OCI-LY1 (cell line): ENCODE measurements at regions not wholly inside any gene's neighbourhood (a gene's known extent, or its start where the extent isn't known, plus 50 kb on each side); places are given as distances from the start of the nearest gene placed in this dataset.
"Not testable (repeated sequence)": the region's sequence is repeated elsewhere in the genome, so short reads cannot be mapped to it uniquely, and the experiment has no call there.

Source experiments
- H2AFZ ChIP-seq: fragments of 200-600 bp; sonication (generic), shearing (Covaris generic); 2 replicates; pipeline ENCODE4 v1.6.0; 2014; ENCODE audit warnings: antibody characterized with exemption, mild to moderate bottlenecking, low read length
- H3F3A ChIP-seq: fragments of 200-600 bp; sonication (generic), shearing (Covaris generic); 2 replicates; pipeline ENCODE4 v1.6.0; 2014; ENCODE audit warnings: mild to moderate bottlenecking, antibody characterized with exemption, low read length, moderate library complexity; ENCODE audit not compliant: insufficient read depth
- H3K27ac ChIP-seq: fragments of 200-600 bp; sonication (generic); 2 replicates; pipeline ENCODE4 v1.5.1; 2014; ENCODE audit warnings: low read length, mixed run types, mild to moderate bottlenecking, low read depth; ENCODE audit not compliant: poor library complexity, severe bottlenecking
- H3K27me3 ChIP-seq: fragments of 200-600 bp; sonication (generic); 2 replicates; pipeline ENCODE4 v1.6.0; 2014; ENCODE audit warnings: antibody characterized with exemption, mild to moderate bottlenecking, low read length, moderate library complexity; ENCODE audit not compliant: insufficient read depth
- H3K36me3 ChIP-seq: fragments of 200-600 bp; sonication (generic); 2 replicates; pipeline ENCODE4 v1.6.1; 2014; ENCODE audit warnings: mild to moderate bottlenecking, antibody characterized with exemption, low read length, moderate library complexity, mixed read lengths; ENCODE audit not compliant: insufficient read depth
- H3K4me1 ChIP-seq: fragments of 200-600 bp; sonication (generic); 2 replicates; pipeline ENCODE4 v1.5.1; 2014; ENCODE audit warnings: mild to moderate bottlenecking, low read length, moderate library complexity; ENCODE audit not compliant: insufficient read depth, severe bottlenecking
- H3K4me2 ChIP-seq: fragments of 200-600 bp; sonication (generic), shearing (Covaris generic); 2 replicates; pipeline ENCODE4 v1.6.1; 2014; ENCODE audit warnings: low read length
- H3K4me3 ChIP-seq: fragments of 200-600 bp; sonication (generic); 2 replicates; pipeline ENCODE4 v1.5.1; 2014; ENCODE audit warnings: low read length, low read depth, mild to moderate bottlenecking, mixed read lengths; ENCODE audit not compliant: poor library complexity, severe bottlenecking
- H3K79me2 ChIP-seq: fragments of 200-600 bp; shearing (Covaris generic); 2 replicates; pipeline ENCODE4 v1.6.1; 2016; ENCODE audit warnings: mixed run types, low read length, mixed read lengths; ENCODE audit not compliant: insufficient read depth
- H3K9ac ChIP-seq: fragments of 200-600 bp; sonication (generic), shearing (Covaris generic); 2 replicates; pipeline ENCODE4 v1.6.1; 2014; ENCODE audit warnings: mild to moderate bottlenecking, low read length, mixed read lengths
- H3K9me2 ChIP-seq: fragments of 200-600 bp; sonication (generic), shearing (Covaris generic); 2 replicates; pipeline ENCODE4 v1.6.1; 2014; ENCODE audit warnings: low read depth, mild to moderate bottlenecking, low read length, mixed read lengths
- H3K9me3 ChIP-seq: fragments of 200-600 bp; shearing (Covaris generic); 2 replicates; pipeline ENCODE4 v1.6.1; 2014; ENCODE audit warnings: low read length, mixed read lengths
- H4K20me1 ChIP-seq: fragments of 200-600 bp; sonication (generic), shearing (Covaris generic); 2 replicates; pipeline ENCODE4 v1.6.0; 2016; ENCODE audit warnings: mild to moderate bottlenecking, low read length; ENCODE audit not compliant: insufficient read depth
- CTCF ChIP-seq: fragments of 200-600 bp; sonication (generic), shearing (Covaris generic); IDR thresholded peaks from 2 replicates; pipeline ENCODE4 v1.5.1; 2017; ENCODE audit warnings: mild to moderate bottlenecking, antibody characterized with exemption, low read length, moderate library complexity, mixed read lengths
- EZH2 ChIP-seq: fragments of 200-600 bp; sonication (generic), shearing (Covaris generic); IDR thresholded peaks from 2 replicates; pipeline ENCODE4 v1.8.0; 2017; ENCODE audit warnings: borderline replicate concordance, mixed run types, mild to moderate bottlenecking, antibody characterized with exemption, low read length, moderate library complexity, mixed read lengths

DNA sequence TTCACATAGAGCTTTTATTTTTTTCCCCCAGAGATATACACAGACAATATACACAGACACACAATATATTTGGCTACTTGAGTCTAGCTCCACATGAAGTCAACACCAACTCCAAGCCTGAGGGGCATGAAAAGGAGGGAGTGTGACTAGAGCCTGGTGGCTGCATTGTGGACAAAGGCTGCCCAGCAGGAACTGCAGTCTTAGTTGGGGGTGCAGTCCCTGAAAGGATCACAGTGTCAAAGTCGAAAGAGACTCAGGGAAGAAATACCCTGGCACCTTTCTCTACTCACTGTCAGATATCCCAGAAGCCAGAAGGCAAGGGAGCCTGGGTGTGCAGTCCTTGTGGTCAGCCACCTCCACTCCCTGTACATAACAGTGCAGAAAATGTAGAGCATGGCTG is 231.6 kb upstream of the RPS23 start:
- Histone ChIP-seq H3K4me1 (no peaks in the 10 kb centered on the region), H4K20me1 (no peaks in the 10 kb centered on the region), H3K27ac (no peak overlapping the region), H3K79me2 (no peaks in the 10 kb centered on the region), H3K9me3 (no peaks in the 10 kb centered on the region), H3F3A (no peaks in the 10 kb centered on the region), H3K27me3 (no peaks in the 10 kb centered on the region), H3K36me3 (no peaks in the 10 kb centered on the region), H3K4me2 (no peak overlapping the region), H3K4me3 (no peak overlapping the region), H3K9me2 (no peaks in the 10 kb centered on the region), H2AFZ (no peak overlapping the region), H3K9ac (no peak overlapping the region)
- TF ChIP-seq EZH2 (no peak), CTCF (no peak)

DNA sequence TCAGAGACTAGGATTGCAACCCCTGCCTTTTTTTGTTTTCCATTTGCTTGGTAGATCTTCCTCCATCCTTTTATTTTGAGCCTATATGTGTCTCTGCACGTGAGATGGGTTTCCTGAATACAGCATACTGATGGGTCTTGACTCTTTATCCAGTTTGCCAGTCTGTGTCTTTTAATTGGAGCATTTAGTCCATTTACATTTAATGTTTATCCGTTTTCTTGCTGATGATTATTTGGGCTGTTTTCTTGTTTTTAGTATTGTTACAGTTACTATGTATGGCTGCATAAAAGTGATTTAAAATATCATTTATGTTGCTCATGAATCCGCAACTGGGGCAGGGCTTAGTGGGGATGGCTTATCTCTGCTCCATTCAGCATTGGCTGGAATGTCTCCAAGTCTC is 228.2 kb upstream of the RPS23 start:
- not testable (repeated sequence) for H3K79me2 ChIP-seq, H3K4me1 ChIP-seq

DNA sequence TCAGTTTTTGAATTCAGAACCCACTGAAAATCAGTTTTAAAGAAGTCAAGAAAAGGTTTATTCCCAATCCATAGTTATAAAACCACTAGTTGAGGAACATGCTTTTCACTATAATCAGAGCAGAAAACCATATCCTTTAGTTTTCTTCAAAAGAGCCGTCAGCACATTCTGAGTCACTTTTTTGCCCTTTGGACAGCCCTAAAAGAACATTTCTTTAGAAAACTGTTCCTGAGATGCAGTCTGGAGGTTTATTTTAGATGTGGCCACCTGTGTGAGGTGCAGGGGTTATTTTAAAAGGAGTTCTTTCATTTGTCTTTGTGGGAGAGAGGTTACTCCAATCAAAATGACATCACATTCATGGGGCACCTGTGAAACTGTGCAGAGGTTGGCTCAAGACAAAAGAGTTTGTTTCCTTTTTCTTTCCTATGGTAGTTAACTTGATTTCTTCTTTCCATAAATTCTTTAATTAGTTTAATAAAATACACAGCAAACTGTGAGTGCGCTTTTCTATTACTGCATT is 221.6 kb upstream of the RPS23 start:
- Histone ChIP-seq H2AFZ (no peak overlapping the region), H3K9me3 (no peaks in the 10 kb centered on the region), H3K79me2 (no peaks in the 10 kb centered on the region), H4K20me1 (no peaks in the 10 kb centered on the region), H3K9ac (no peak overlapping the region), H3K4me3 (no peak overlapping the region), H3F3A (no peaks in the 10 kb centered on the region), H3K27ac (no peak overlapping the region), H3K9me2 (no peaks in the 10 kb centered on the region), H3K27me3 (no peaks in the 10 kb centered on the region), H3K4me1 (no peaks in the 10 kb centered on the region), H3K4me2 (no peak overlapping the region), H3K36me3 (no peaks in the 10 kb centered on the region)
- TF ChIP-seq EZH2 (no peak), CTCF (no peak)

More for the DNA sequence above, 228.2 kb upstream of the RPS23 start:
- not testable (repeated sequence) for H4K20me1 ChIP-seq, H3K9me3 ChIP-seq, H3K4me2 ChIP-seq, H2AFZ ChIP-seq, H3F3A ChIP-seq, H3K27me3 ChIP-seq, H3K9me2 ChIP-seq, H3K4me3 ChIP-seq, H3K9ac ChIP-seq, H3K27ac ChIP-seq, H3K36me3 ChIP-seq

GRCh38 chr5:82497242-82497641 is 219.1 kb upstream of the RPS23 start:
- Histone ChIP-seq H3K36me3 (no peaks in the 10 kb centered on the region), H4K20me1 (no peaks in the 10 kb centered on the region), H3K9me3 (no peaks in the 10 kb centered on the region), H3K4me2 (no peak overlapping the region), H3K4me1 (no peaks in the 10 kb centered on the region), H3K27me3 (no peaks in the 10 kb centered on the region), H3K9me2 (no peaks in the 10 kb centered on the region), H3K79me2 (no peaks in the 10 kb centered on the region), H3K4me3 (no peak overlapping the region), H3K27ac (no peak overlapping the region), H3F3A (no peaks in the 10 kb centered on the region), H3K9ac (no peak overlapping the region), H2AFZ (no peak overlapping the region)
- no peak for TF ChIP-seq CTCF
- no peak for TF ChIP-seq EZH2
